ENCODE measurements at regions not wholly inside any gene's neighbourhood (a gene's known extent, or its start where the extent isn't known, plus 50 kb on each side); places are given as distances from the start of the nearest gene placed in this dataset.
A peak's percentile ranks its signal among the peaks of the same experiment; 100 is the strongest.

- no peaks in the 10 kb centered on the region; the same call in 1 of the 2 replicates for H3K9me3 ChIP-seq (ENCODE audit: insufficient read depth, low read depth)
- no peaks in the 10 kb centered on the region for H3K9me2 ChIP-seq (ENCODE audit: insufficient read depth)
- H3K79me2 ChIP-seq (ENCODE audit: low read depth): no peaks in the 10 kb centered on the region
- no peak for TF ChIP-seq CTCF (conservative IDR thresholded peaks at IDR 0.05)
- TF ChIP-seq EZH2 (IDR thresholded peaks at IDR 0.05; ENCODE audit: low read depth): no peak
- no peaks in the 10 kb centered on the region for H3K27me3 ChIP-seq (ENCODE audit: insufficient read depth, low read depth)
- H3K36me3 ChIP-seq (ENCODE audit: low read depth): no peaks in the 10 kb centered on the region
- intact Hi-C loops (cut with micrococcal nuclease; ENCODE audit: unreplicated experiment): no loop called here
- H3F3A ChIP-seq (ENCODE audit: insufficient read depth, low read depth): no peaks in the 10 kb centered on the region
- no peak overlapping the region for H3K27ac ChIP-seq
- no peak for DNase-seq
- peaks cover 6% of the 10 kb centered on the region for H3K4me1 ChIP-seq (replicated peaks; ENCODE audit: insufficient read depth)
- BruUV-seq (replicated peaks): no TSS peak
- ChIA-PET POLR2A (ENCODE audit: unreplicated experiment) (interaction anchor here (0.6 kb wide), 2 partner anchors 10 to 11 kb away, joined by 3 to 5 read pairs; no protein-coding TSS in a partner anchor), CTCF (no interaction called here)
- H2AFZ ChIP-seq: no peak overlapping the region
- H3K4me3 ChIP-seq: no peak overlapping the region
- no peaks in the 10 kb centered on the region for H4K20me1 ChIP-seq (ENCODE audit: insufficient read depth)
- H3K4me2 ChIP-seq: no peak overlapping the region
Observed at GRCh38 chr1:55822891-55823290, 607.7 kb upstream of the USP24 start.

DNA sequence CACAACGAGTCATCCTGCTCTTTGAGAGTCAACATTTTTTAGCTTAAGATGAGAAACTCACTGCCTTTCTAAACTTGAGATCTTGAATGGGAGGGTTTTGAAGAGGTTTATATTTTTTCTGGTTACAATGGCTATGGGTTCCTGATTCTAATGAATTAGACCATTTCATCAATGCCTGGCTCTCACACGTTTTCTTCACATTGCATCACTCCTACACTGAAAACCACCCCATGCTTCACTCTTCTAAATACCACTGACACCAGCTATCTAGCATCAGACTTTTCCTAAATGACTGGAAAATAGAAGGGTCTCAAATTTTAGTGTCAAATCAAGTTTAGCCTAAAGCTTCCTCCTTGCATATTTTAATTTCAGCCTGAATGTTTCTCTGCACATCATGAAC lies 606.1 kb upstream of the USP24 start:
- intact Hi-C loops (cut with micrococcal nuclease; ENCODE audit: unreplicated experiment): no loop called here

GRCh38 chr1:55820501-55820900 lies 605.3 kb upstream of the USP24 start:
- no peaks in the 10 kb centered on the region for H3K9me2 ChIP-seq (ENCODE audit: insufficient read depth)
- ChIA-PET CTCF (no interaction called here), POLR2A (ENCODE audit: unreplicated experiment) (no interaction called here)
- H3K27ac ChIP-seq: no peak overlapping the region
- intact Hi-C loops (cut with micrococcal nuclease; ENCODE audit: unreplicated experiment): no loop called here
- no peaks in the 10 kb centered on the region for H3K79me2 ChIP-seq (ENCODE audit: low read depth)
- TF ChIP-seq EZH2 (IDR thresholded peaks at IDR 0.05; ENCODE audit: low read depth) (no peak), CTCF (conservative IDR thresholded peaks at IDR 0.05) (no peak)
- no peaks in the 10 kb centered on the region for H3K36me3 ChIP-seq (ENCODE audit: low read depth)
- H3K4me3 ChIP-seq: no peak overlapping the region
- no peak overlapping the region for H2AFZ ChIP-seq
- BruUV-seq (replicated peaks): no TSS peak
- H4K20me1 ChIP-seq (ENCODE audit: insufficient read depth): no peaks in the 10 kb centered on the region
- no peaks in the 10 kb centered on the region for H3K27me3 ChIP-seq (ENCODE audit: insufficient read depth, low read depth)
- H3K4me1 ChIP-seq (replicated peaks; ENCODE audit: insufficient read depth): peaks cover 6% of the 10 kb centered on the region
- H3F3A ChIP-seq (ENCODE audit: insufficient read depth, low read depth): no peaks in the 10 kb centered on the region
- H3K4me2 ChIP-seq: no peak overlapping the region
- no peak for DNase-seq
- H3K9me3 ChIP-seq (ENCODE audit: insufficient read depth, low read depth): no peaks in the 10 kb centered on the region; the same call in 1 of the 2 replicates

More for the DNA sequence above, 606.1 kb upstream of the USP24 start:
- Histone ChIP-seq H3K4me1 (replicated peaks; ENCODE audit: insufficient read depth) (peaks cover 6% of the 10 kb centered on the region), H3K9me3 (ENCODE audit: insufficient read depth, low read depth) (no peaks in the 10 kb centered on the region; the same call in 1 of the 2 replicates), H3K27me3 (ENCODE audit: insufficient read depth, low read depth) (no peaks in the 10 kb centered on the region), H3K4me3 (no peak overlapping the region), H3K36me3 (ENCODE audit: low read depth) (no peaks in the 10 kb centered on the region), H3K9me2 (ENCODE audit: insufficient read depth) (no peaks in the 10 kb centered on the region), H3K79me2 (ENCODE audit: low read depth) (no peaks in the 10 kb centered on the region), H3F3A (ENCODE audit: insufficient read depth, low read depth) (no peaks in the 10 kb centered on the region), H2AFZ (0 out of 2 replicates have a peak overlapping the region, but pooled peaks have one; percentile 18), H3K4me2 (no peak overlapping the region), H4K20me1 (ENCODE audit: insufficient read depth) (no peaks in the 10 kb centered on the region), H3K27ac (no peak overlapping the region)
- POLR2A ChIA-PET (ENCODE audit: unreplicated experiment): no interaction called here
- no peak for DNase-seq
- TF ChIP-seq EZH2 (IDR thresholded peaks at IDR 0.05; ENCODE audit: low read depth) (no peak), CTCF (conservative IDR thresholded peaks at IDR 0.05) (no peak)
- BruUV-seq (replicated peaks): no TSS peak
- CTCF ChIA-PET: no interaction called here
